ENCODE measurements at regions not wholly inside any gene's neighbourhood (a gene's known extent, or its start where the extent isn't known, plus 50 kb on each side); places are given as distances from the start of the nearest gene placed in this dataset.

GRCh38 chr11:15539645-15540044, 424.9 kb downstream of the INSC start:
- no peak for DNase-seq (ENCODE audit: low read depth)

- DNase-seq (ENCODE audit: low read depth) = no peak
Observed at GRCh38 chr11:15541079-15541478, 426.4 kb downstream of the INSC start.

DNA sequence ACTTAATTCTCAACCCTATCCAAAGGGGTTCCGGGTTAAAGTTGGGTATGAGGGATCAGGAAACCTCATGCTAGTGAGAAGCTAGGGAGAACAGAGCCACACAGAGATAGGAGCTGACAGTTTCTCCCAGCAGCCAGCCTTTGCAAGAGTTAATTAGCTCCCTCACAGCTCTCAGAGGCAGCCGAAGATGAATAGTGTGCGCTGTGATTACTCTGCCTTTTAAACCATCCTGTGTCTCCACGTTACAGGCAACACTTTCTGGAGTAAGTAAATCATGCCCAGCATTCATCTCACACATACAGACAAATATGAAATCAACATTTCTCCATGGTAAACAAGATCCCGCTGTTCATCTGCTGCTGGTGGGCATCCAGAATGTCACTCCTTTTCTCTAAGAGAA, 429.6 kb downstream of the INSC start:
- DNase-seq (ENCODE audit: low read depth) = no peak

DNA sequence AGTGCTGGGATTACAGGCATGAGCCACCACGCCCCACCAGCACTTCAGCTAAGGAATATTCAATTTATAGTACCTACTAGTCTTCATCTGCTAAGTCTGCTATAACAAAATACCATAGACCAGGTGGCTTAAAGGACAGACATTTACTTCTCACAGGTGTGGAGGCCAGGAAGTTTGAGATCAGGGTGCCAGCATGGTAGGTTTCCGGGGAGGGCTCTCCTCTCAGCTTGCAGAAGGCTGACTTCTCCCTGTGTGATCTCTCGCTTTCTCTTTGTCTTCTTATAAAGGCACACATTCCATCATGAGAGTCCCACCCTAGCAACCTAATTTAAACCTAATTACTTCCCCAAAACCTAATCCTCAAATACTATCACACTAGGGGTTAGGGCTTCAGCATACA, 433.0 kb downstream of the INSC start:
- DNase-seq (ENCODE audit: low read depth) = no peak

DNA sequence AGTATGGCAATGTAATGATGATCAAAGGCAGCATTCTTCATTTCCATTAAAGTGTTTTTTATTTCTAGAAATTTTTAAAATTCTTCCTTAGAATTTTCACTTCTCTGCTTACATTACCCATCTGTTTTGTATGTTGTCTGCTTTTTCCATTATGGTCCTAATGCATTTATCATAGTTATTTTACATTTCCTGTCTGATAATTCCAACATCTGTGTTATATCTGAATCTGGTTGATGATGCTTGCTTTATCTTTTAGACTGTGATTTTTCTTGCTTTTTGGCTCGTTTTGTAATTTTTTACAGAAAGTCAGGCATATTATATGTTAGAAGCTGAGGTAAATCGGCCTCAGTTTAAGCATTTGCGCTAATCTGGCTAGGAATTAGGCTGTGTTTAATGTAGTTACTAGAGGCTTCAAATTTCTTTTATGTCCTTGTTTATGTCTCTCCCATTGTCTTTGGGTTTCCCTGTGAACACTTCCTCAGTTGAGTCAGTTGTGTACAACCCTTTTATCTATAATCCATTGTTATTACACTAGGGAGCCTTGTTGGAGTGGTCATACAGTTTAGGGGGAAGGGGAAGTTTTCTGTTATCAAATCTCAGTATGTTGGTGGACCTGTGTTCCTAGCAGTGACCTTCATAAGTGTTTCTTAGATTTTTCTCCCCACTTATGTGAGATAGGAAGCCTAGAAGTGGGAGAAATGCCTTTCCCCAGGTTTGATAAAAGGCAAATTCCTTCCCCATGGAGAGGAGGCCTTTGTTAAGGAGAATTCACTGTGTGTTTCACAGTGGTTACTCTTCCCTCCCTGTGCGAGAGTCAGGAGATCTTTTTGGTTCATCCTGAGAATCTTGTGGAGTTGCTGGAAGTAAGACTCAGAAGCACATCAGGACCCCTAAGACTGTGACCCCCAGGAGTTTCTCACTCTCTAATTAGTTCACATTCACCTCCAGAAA, 437.5 kb downstream of the INSC start:
- no peak for DNase-seq (ENCODE audit: low read depth)

DNA sequence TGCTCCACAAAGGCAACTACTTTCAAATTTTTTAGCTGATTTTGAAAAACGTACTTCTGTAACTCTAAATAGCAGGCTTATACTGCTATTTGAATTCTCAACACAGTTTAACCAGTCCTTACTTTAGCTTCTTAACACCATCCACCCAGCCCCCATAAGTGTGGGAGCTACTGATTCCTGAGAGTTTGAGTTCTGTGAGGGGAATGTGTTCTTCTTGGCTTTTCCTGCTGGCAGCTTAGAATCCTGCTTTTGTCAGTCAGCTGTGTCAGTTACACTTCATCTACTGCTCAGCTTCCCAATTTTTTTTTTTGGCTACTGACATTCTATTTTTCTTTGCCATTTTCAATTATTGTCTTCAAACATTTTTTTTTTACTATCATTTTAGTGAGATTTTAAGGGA, 440.4 kb downstream of the INSC start:
- no peak for DNase-seq (ENCODE audit: low read depth)

- no peak for DNase-seq (ENCODE audit: low read depth)
Observed at GRCh38 chr11:15557457-15558230, 442.9 kb downstream of the INSC start.

DNA sequence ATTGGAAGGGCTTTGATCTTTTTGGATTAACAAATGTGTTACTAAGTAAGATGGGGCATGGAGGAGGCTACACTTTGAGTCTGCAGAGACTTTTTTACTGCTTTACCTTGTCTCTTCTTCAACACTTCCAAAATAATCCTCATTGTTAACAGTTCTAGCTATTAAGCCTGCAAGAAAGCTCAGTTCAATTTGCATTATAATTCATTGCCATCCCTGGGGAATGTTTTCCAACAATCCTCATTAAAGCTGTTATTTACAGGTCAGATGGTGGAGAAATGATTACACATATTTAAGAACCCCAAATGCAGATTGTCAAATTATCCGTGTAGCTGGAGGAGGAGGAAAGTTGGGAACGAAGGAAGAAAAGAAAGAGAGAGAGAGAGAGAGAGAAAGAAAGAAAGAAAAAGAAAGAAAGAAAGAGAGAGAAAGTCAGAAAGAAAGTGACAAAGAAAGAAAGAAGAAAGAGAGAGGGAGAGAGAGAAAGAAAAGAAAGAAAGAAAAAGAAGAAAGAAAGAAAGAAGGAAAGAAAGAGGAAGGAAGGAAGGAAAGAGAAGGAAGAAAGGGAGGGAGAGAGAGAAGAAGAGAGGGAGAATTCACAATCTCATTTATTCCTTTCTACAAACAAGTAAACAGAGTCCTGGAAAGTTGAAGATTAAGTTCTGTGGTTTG, 443.9 kb downstream of the INSC start:
- DNase-seq (ENCODE audit: low read depth) = no peak

- no peak for DNase-seq (ENCODE audit: low read depth)
Observed at GRCh38 chr11:15560689-15561467, 446.2 kb downstream of the INSC start.

DNA sequence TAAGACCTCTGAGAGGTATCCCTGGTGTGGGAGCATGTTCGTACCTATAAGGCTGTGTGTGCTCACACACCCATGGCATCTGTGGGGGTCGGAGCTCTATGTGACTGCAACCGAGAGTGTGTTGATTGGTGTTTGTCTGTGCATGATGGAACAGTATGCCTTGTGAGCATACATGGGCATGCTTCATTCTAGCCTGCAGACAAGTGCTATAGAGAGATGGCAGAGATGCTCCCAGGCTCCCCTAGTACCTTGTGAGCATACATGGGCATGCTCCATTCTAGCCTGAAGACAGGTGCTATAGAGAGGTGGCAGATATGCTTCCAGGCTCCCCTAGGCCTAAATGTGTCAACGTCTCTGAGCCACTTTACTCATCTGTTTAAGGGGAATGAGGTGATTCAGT, 447.5 kb downstream of the INSC start:
- no peak for DNase-seq (ENCODE audit: low read depth)

DNA sequence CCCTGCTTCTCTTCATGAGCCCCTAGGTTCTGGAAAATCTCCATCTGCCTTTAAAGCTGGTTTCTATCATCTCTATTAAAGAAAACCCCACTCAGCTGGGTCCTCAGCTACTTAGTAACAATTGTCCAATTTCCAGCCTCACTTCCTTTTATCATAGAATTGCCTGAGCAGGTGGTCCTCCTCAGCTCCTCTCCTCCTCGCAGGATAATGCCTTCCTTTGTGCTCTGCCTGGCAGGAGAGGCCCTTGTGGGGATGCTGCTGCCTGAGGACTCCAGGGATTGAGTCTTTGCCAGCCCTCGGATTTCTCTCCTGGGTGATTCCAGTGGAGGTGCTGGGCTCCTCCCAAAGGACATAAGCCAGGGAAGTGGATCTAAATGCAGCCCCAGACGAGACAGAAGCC, 448.3 kb downstream of the INSC start:
- DNase-seq (ENCODE audit: low read depth) = no peak

DNA sequence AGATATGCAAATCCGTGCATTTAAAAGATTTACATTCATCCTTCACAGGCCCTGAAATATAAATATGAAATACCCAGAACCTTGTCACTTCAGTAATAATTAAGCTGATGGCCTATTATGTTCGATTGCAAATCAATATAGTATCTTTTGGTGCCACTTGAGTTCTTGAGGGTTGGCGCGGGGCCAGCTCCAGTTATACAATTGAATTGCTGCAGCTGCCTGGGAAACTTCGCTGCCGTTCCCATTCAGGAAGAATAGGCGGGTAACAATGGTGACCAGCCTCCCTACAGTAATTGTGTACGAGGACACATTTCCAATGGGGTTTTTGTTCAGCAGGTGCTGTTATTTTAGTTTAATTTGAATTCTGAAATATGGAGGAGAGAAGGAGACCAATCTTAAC, 451.2 kb downstream of the INSC start:
- no peak for DNase-seq (ENCODE audit: low read depth)

- no peak for DNase-seq (ENCODE audit: low read depth)
Observed at GRCh38 chr11:15568440-15568839, 453.7 kb downstream of the INSC start.

GRCh38 chr11:15569305-15570025, 454.7 kb downstream of the INSC start:
- no peak for DNase-seq (ENCODE audit: low read depth)

- no peak for DNase-seq (ENCODE audit: low read depth)
Observed at GRCh38 chr11:15575409-15575808, 460.7 kb downstream of the INSC start.

DNA sequence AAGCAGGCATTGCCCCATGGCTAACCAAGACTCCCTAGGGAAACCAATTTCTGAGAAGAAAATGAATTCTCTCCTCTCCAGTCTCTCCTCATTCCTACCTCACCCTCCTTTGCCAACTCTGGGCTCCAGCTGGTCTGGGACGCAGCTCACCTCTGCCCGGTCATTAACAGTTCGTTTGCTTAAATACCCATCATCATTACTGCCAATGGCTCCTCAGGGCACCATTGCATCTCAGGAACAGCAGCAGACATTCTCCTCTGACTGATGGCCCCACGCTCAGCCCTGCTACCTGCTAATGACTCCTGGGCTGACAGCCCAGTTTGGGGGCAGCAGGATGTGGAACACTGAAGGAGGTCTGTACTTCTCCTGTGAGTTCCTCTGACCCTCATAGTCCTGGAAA, 462.0 kb downstream of the INSC start:
- no peak for DNase-seq (ENCODE audit: low read depth)

DNA sequence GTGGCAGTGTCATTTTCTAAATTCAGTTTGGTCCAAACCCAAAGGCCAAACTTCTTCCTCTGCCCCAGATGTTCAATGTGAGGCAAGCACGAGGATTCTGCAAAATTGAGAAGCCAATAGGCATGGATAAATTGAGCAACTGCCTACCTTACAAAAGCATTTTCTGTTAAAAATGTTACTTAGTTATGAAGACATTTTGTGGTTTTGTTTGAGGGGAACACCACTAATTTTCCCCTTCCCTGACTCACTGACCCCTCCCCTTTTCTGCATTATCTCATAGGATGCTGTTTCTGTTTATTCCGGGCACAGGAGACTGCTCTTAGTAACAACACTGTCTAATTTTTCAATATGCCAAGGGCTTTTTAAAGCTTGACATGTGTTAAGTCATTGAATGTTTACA, 462.8 kb downstream of the INSC start:
- DNase-seq (ENCODE audit: low read depth) = no peak

GRCh38 chr11:15579287-15580001, 464.7 kb downstream of the INSC start:
- DNase-seq (ENCODE audit: low read depth) = no peak

GRCh38 chr11:15580056-15580774, 465.5 kb downstream of the INSC start:
- DNase-seq (ENCODE audit: low read depth) = peak; percentile 8

GRCh38 chr11:15580775-15581095, 466.0 kb downstream of the INSC start:
- no peak for DNase-seq (ENCODE audit: low read depth)
